ENCODE measurements at regions not wholly inside any gene's neighbourhood (a gene's known extent, or its start where the extent isn't known, plus 50 kb on each side); places are given as distances from the start of the nearest gene placed in this dataset.

GRCh38 chr1:234942879-234943506 lies 185.6 kb downstream of the TOMM20 start:
- Histone ChIP-seq H3K9me3 (no peaks in the 10 kb centered on the region), H3K27ac (peak overlapping the region; percentile 1), H3K36me3 (no peaks in the 10 kb centered on the region), H3K4me3 (no peak overlapping the region), H3K27me3 (ENCODE audit: low read depth) (no peaks in the 10 kb centered on the region), H3K4me1 (peaks cover 11% of the 10 kb centered on the region)
- intact Hi-C loops (cut with DNase I): no loop called here
- DNase-seq: no peak
- peak; percentile 7 to 48 for ATAC-seq
- TF ChIP-seq CTCF (IDR thresholded peaks at IDR 0.05): no peak

GRCh38 chr1:234942012-234942332 lies 186.7 kb downstream of the TOMM20 start:
- ATAC-seq (no peak), DNase-seq (no peak)
- TF ChIP-seq CTCF (IDR thresholded peaks at IDR 0.05): no peak
- no peaks in the 10 kb centered on the region for H3K27me3 ChIP-seq (ENCODE audit: low read depth)
- intact Hi-C loops (cut with DNase I): no loop called here
- H3K4me3 ChIP-seq: no peak overlapping the region
- peaks cover 11% of the 10 kb centered on the region for H3K4me1 ChIP-seq
- no peak overlapping the region for H3K27ac ChIP-seq
- H3K36me3 ChIP-seq: no peaks in the 10 kb centered on the region
- no peaks in the 10 kb centered on the region for H3K9me3 ChIP-seq

- peaks cover 11% of the 10 kb centered on the region for H3K4me1 ChIP-seq
- intact Hi-C loops (cut with DNase I): no loop called here
- DNase-seq (no peak), ATAC-seq (no peak)
- no peaks in the 10 kb centered on the region for H3K9me3 ChIP-seq
- no peak overlapping the region for H3K4me3 ChIP-seq
- no peak overlapping the region for H3K27ac ChIP-seq
- no peaks in the 10 kb centered on the region for H3K36me3 ChIP-seq
- H3K27me3 ChIP-seq (ENCODE audit: low read depth): no peaks in the 10 kb centered on the region
- no peak for TF ChIP-seq CTCF (IDR thresholded peaks at IDR 0.05)
Measured at GRCh38 chr1:234941321-234942011, 187.2 kb downstream of the TOMM20 start.

- Histone ChIP-seq H3K27ac (no peak overlapping the region), H3K4me3 (no peak overlapping the region), H3K9me3 (no peaks in the 10 kb centered on the region), H3K27me3 (ENCODE audit: low read depth) (no peaks in the 10 kb centered on the region), H3K4me1 (peaks cover 11% of the 10 kb centered on the region), H3K36me3 (no peaks in the 10 kb centered on the region)
- intact Hi-C loops (cut with DNase I): no loop called here
- DNase-seq: no peak
- ATAC-seq: no peak
- TF ChIP-seq CTCF (IDR thresholded peaks at IDR 0.05): no peak
Measured at GRCh38 chr1:234940841-234941240, 187.8 kb downstream of the TOMM20 start.

GRCh38 chr1:234938924-234939323 lies 189.7 kb downstream of the TOMM20 start:
- intact Hi-C loops (cut with DNase I): no loop called here
- no peaks in the 10 kb centered on the region for H3K36me3 ChIP-seq
- DNase-seq: no peak
- no peak overlapping the region for H3K4me3 ChIP-seq
- TF ChIP-seq CTCF (IDR thresholded peaks at IDR 0.05): no peak
- no peaks in the 10 kb centered on the region for H3K9me3 ChIP-seq
- no peak overlapping the region for H3K27ac ChIP-seq
- no peak for ATAC-seq
- H3K4me1 ChIP-seq: peaks cover 9% of the 10 kb centered on the region
- no peaks in the 10 kb centered on the region for H3K27me3 ChIP-seq (ENCODE audit: low read depth)
